GM10248 (cell line): ENCODE measurements at regions not wholly inside any gene's neighbourhood (a gene's known extent, or its start where the extent isn't known, plus 50 kb on each side); places are given as distances from the start of the nearest gene placed in this dataset.

Experiments
- CTCF ChIA-PET: fragments of 300-600 bp; sonication (Branson Sonifier 250); formaldehyde crosslinking; extraction: SDS; loops from one replicate; lab custom pipeline; 2021; ENCODE audit warnings: antibody characterized with exemption; lab: Yijun Ruan, JAX
- POLR2A ChIA-PET: fragments of 350-650 bp; sonication (Branson Sonifier 250); formaldehyde crosslinking; extraction: SDS; loops from one replicate; lab custom pipeline; 2020; ENCODE audit warnings: antibody characterized with exemption; lab: Yijun Ruan, JAX
- DNase-seq: peaks from one replicate; pipeline ENCODE4 v3.0.0; 2012; ENCODE audit errors: extremely low spot score
- TF ChIP-seq, protein P1 (sequence below): IDR thresholded peaks from 2 replicates; pipeline ENCODE4 v1.5.1; 2012; ENCODE audit warnings: mild to moderate bottlenecking, low read depth; ENCODE audit errors: extremely low read depth, missing control alignments, control extremely low read depth

DNA sequence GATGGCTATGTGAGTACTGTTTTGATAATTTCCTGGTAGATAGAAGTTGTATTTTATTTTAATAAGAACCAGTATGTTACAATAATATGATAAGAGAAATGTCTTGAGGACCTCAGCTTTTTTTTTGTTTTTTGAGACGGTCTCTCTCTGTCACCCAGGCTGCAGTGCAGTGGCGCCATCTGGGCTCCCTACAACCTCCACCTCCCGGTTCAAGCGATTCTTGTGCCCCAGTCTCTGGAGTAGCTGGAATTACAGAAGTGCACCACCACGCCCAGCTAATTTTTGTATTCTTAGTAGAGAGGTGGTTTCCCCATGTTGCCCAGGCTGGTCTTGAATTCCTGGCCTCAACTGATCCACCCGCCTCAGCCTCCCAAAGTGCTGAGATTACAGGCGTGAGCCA is 968.1 kb upstream of the ADGRL4 start:
- CTCF ChIA-PET: no interaction called here
- TF ChIP-seq, protein P1, sequence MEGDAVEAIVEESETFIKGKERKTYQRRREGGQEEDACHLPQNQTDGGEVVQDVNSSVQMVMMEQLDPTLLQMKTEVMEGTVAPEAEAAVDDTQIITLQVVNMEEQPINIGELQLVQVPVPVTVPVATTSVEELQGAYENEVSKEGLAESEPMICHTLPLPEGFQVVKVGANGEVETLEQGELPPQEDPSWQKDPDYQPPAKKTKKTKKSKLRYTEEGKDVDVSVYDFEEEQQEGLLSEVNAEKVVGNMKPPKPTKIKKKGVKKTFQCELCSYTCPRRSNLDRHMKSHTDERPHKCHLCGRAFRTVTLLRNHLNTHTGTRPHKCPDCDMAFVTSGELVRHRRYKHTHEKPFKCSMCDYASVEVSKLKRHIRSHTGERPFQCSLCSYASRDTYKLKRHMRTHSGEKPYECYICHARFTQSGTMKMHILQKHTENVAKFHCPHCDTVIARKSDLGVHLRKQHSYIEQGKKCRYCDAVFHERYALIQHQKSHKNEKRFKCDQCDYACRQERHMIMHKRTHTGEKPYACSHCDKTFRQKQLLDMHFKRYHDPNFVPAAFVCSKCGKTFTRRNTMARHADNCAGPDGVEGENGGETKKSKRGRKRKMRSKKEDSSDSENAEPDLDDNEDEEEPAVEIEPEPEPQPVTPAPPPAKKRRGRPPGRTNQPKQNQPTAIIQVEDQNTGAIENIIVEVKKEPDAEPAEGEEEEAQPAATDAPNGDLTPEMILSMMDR: peak; percentile 17
- no peak for DNase-seq
- POLR2A ChIA-PET: no interaction called here

DNA sequence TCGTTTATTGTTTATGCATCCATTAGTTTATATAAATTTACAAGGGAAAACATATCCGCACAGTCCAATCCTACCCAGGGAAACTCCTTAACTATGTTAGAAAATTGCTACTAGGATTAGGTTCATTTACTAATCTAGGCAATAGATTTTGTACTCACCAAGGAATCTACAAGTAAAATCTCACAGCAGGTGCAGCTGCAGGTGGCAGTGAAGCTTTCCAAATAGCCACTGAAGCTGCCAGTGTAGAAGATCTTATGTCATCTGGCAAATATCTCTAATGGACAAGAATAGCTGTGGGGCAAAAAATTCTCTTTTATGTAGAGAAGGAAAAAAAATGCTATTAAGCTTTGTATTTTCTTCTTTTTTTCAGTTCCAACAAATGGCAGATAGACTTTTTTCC is 963.4 kb upstream of the ADGRL4 start:
- ChIA-PET POLR2A (no interaction called here), CTCF (no interaction called here)
- no peak for DNase-seq
- TF ChIP-seq, protein P1: no peak

DNA sequence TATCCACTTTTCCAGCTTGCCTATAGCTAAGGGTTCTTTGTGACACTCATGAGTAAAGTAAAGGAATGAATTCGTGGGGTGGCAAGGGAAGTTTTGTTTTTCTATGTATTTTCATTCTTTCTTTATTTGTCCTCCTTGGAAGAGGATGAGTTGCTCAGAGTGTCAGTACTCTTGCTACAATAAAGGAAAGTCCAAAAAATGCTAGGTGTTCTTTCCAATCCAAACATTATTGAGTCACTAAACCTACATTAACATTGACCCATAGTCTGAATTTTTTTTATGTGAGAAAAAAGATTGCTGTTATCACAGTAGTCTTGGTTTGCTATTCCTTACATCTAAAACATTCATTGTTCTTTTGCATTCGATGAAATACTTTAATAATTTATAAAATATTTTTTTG is 959.9 kb upstream of the ADGRL4 start:
- ChIA-PET CTCF (no interaction called here), POLR2A (no interaction called here)
- TF ChIP-seq, protein P1: no peak
- no peak for DNase-seq

DNA sequence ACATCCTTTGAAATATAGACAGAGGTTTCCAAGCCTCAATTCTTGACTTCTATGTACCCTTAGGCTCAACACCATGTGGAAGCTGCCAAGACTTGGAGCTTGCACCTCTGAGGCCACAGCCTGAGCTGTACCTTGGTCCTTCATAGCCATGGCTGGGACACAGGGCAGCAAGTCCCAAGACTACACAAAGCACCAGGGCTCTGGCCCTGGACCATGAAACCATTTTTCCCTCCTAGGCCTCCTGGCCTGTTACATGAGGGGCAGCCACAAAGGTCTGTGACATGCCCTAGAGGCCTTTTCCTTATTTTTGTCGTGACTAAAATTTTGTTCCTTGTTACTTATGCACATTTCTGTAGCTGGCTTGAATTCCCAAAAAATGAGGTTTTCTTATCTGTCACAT is 953.1 kb upstream of the ADGRL4 start:
- DNase-seq: no peak
- ChIA-PET POLR2A (no interaction called here), CTCF (no interaction called here)
- TF ChIP-seq, protein P1: no peak

DNA sequence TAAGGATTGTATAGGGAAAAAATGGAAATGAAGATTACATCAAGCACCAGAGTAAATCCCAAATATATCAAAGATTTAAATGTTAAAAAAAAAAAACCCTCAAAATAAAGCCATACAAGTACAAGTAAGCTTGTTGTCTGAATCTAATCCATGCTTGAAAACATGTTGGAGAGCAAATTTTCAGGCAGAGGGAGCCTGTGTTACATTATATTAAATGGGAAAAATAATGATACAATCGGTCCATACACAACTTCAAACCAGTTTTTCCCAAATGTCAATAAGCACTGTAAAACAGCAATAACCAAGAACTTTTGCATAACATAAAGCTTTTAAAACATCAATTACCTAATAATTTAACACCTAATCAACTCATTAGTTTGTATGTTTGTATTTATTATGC is 949.4 kb upstream of the ADGRL4 start:
- TF ChIP-seq, protein P1: no peak
- POLR2A ChIA-PET: no interaction called here
- DNase-seq: no peak
- CTCF ChIA-PET: no interaction called here

DNA sequence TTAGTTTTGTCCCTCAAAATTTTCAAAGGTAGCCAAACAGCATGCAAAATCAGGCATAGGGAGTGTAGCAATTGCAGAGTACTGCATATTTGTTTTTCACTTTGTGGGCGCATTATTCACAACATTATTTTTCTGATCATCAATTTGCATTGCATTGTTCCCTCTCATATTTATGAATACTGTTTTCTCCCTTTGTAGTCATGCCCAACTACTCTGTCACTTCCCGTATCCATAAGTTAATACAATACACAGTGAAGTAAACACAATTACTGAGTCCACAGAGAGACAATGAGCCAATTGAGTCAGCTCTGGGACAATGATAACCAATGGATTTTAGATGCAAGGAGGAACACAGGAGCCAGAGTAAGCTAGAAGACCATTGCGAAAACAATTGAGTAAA is 944.0 kb upstream of the ADGRL4 start:
- no peak for DNase-seq
- TF ChIP-seq, protein P1: no peak
- ChIA-PET CTCF (no interaction called here), POLR2A (no interaction called here)

DNA sequence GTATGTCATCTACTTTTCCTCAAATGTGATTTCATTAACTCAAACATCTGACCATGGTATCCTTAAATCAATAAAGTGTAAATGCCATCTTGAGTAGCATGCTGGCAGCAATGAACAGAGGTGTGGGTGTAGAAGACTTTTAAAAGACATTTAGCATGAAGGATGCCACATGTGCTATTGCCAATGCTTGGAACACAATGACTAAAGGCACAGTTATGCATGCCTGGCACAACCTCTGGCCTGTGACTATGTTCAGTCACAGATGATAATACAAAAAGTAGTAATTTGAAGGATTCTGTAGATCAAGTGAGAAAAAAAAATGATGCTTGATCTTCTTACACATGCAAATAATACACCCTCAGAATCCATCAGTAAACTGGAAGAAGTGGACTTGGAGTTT is 938.9 kb upstream of the ADGRL4 start:
- CTCF ChIA-PET: interaction anchor here (1.0 kb wide), 1 partner anchor 24 kb away, joined by 3 read pairs; no protein-coding TSS in a partner anchor
- POLR2A ChIA-PET: no interaction called here
- TF ChIP-seq, protein P1: no peak
- no peak for DNase-seq
